Testis (tissue), 2 donors: ENCODE measurements at regions not wholly inside any gene's neighbourhood (a gene's known extent, or its start where the extent isn't known, plus 50 kb on each side); places are given as distances from the start of the nearest gene placed in this dataset.

Source experiments
- CTCF ChIP-seq, 3 experiments: fragments of 450-650 bp in 2 of 3; fragments of 200-600 bp in 1 of 3; sonication (generic) in 1 of 3; IDR thresholded peaks; one replicate each; pipeline ENCODE4 v1.5.1; 2016 to 2019; ENCODE audit warnings: antibody characterized with exemption in 3 of 3, mild to moderate bottlenecking in 2 of 3, moderate library complexity in 1 of 3
- POLR2A ChIP-seq: fragments of 450-650 bp; IDR thresholded peaks from one replicate; pipeline ENCODE4 v1.6.1; 2017; ENCODE audit warnings: antibody characterized with exemption, mild to moderate bottlenecking, moderate library complexity

DNA sequence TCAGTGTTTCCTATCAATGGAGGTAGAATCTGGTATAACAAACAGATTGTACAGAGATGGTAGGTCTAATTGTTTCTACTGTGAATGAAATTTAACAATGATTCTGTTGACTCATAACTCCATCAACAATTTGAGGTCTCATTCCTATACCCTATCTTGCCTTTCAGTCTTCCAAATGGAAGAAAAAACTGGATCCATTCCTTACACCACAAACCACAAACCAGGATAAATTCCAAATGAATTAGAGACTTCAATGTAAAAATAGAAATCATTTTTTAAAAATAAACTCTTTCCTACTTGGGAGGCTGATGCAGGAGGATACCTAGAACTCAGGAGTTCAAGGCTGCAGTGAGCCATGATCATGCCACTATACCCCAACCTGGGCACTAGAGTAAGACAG, 114.4 kb upstream of the WDR44 start:
- TF ChIP-seq CTCF (IDR thresholded peaks at IDR 0.05) (no peak), POLR2A (no peak)
